GM12873 (cell line): ENCODE measurements at regions not wholly inside any gene's neighbourhood (a gene's known extent, or its start where the extent isn't known, plus 50 kb on each side); places are given as distances from the start of the nearest gene placed in this dataset.

Experiments used
- TF ChIP-seq, protein P1 (sequence below): IDR thresholded peaks from 2 replicates; pipeline ENCODE4 v1.5.1; 2012; ENCODE audit warnings: low read depth, mild to moderate bottlenecking, moderate library complexity, low read length, control low read depth; ENCODE audit not compliant: insufficient read depth; ENCODE audit errors: missing control alignments

DNA sequence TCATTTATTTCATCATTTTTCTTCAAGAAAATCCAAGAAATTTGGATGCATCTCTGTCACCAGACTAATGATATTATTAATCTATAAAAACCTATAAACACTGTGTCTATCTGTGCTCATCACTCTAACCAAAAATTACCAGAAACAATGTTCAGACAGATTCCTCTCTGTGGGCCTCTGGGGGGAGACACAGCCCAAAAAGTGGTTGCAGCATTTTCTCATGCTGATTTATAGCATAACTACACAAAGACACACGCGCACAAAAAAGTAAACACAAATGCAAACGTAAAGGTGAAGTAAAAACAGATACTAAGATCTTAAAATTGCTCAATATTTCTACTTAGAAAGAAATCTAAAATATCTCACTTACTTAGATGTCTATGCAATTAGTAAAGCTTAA is 976.0 kb downstream of the GBE1 start:
- TF ChIP-seq, protein P1, sequence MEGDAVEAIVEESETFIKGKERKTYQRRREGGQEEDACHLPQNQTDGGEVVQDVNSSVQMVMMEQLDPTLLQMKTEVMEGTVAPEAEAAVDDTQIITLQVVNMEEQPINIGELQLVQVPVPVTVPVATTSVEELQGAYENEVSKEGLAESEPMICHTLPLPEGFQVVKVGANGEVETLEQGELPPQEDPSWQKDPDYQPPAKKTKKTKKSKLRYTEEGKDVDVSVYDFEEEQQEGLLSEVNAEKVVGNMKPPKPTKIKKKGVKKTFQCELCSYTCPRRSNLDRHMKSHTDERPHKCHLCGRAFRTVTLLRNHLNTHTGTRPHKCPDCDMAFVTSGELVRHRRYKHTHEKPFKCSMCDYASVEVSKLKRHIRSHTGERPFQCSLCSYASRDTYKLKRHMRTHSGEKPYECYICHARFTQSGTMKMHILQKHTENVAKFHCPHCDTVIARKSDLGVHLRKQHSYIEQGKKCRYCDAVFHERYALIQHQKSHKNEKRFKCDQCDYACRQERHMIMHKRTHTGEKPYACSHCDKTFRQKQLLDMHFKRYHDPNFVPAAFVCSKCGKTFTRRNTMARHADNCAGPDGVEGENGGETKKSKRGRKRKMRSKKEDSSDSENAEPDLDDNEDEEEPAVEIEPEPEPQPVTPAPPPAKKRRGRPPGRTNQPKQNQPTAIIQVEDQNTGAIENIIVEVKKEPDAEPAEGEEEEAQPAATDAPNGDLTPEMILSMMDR = no peak

GRCh38 chr3:80771085-80771484 is 990.4 kb downstream of the GBE1 start:
- TF ChIP-seq, protein P1 = no peak

DNA sequence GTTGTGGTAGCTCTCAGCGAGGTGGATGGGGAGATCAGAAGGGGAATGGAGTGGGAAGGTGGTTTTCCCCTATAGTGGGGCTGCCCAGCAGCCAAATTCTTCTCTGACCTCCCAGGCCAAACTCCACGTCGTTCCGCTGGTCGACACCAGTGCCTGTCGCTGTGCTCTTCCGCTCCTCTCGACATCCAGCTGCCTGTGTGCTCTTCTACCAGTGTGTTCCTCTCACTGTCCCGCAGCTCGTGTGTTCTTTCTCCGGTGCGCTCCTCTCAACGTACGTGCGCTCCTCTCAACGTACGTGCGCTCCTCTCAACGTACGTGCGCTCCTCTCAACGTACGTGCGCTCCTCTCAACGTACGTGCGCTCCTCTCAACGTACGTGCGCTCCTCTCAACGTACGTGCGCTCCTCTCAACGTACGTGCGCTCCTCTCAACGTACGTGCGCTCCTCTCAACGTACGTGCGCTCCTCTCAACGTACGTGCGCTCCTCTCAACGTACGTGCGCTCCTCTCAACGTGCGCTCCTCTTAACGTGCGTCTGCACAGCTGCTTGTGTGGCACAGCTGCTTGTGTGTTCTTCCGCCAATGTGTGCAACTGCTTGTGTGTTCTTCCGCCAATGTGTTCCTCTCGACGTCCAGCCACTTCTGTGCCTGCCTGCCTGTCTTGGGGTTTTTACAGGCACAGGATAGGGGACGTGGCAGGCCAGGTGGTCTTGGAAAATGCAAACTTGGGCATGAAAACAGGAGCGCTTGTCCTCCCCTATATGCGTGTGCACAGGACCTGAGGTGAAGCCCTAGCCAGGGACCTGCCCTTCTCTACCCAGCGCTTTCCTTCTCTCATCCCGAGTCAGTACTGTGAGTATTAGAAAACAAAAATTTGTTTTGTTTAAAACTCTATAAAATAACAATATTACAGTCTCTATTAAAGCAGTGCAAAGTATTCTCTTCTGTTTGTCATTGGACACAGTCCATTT is 991.1 kb downstream of the GBE1 start:
- TF ChIP-seq, protein P1 = no peak

DNA sequence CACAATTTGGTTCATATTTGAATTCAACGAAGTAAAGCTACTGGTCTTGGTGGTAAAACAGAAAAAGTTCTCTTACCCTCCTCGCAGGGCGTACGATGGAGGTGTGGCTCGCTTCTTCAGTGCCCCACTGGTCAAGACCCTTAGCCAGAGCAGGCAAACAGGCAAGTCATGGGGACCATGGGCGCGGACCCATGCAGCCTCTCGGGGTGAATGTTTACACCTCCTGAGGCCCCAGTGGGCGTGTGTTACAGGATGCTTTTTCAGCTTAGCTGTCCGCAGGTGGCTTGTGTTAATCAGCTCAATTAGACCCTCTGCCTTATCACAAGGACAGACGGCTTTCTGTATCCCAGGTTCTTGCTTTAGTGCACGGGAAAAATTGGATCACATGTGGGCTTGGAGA is 991.8 kb downstream of the GBE1 start:
- TF ChIP-seq, protein P1 = no peak

GRCh38 chr3:80767604-80768003 is 993.8 kb downstream of the GBE1 start:
- TF ChIP-seq, protein P1 = no peak

DNA sequence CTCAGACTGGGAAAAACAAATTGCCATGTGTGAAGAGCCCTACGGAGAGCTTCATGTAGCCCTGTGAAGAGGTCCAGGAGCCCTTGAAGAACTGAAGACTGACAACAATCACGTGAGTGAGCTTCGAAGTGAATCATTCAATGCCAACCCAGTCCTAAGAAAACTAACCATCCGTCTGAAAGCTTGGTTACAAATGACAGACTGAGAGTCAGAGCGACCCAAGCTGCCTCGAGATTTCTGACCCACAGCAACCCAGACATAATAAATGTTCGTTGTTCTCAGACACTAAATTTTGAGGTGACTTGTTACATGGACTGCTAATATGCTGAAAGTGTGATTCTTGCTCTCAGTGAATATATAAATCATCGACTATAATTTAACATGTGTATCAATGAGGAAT is 987.2 kb upstream of the ROBO1 start:
- TF ChIP-seq, protein P1 = no peak

GRCh38 chr3:80753021-80753420 is 985.2 kb upstream of the ROBO1 start:
- TF ChIP-seq, protein P1 = no peak
